ENCODE measurements at regions not wholly inside any gene's neighbourhood (a gene's known extent, or its start where the extent isn't known, plus 50 kb on each side); places are given as distances from the start of the nearest gene placed in this dataset.

DNA sequence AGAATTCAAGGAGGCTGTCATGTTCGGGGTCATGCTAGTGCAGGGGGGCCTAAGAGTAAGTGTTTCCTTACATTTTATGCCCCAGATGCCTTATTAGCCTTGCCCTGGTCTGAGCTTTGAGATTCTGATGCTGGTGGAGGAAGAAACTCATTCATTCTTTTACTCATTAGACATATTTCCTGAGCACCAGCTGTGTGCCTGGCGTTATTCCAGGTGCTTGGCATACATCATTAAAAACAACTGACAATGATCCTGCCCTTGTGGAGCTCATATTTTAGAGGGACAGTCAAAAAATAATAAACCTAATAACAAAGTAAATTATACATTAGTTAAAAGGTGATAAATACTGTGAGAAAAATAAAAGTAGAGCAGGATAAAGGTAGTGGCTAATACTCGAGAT is 138.9 kb upstream of the SGCD start:
- TF ChIP-seq, protein P1, sequence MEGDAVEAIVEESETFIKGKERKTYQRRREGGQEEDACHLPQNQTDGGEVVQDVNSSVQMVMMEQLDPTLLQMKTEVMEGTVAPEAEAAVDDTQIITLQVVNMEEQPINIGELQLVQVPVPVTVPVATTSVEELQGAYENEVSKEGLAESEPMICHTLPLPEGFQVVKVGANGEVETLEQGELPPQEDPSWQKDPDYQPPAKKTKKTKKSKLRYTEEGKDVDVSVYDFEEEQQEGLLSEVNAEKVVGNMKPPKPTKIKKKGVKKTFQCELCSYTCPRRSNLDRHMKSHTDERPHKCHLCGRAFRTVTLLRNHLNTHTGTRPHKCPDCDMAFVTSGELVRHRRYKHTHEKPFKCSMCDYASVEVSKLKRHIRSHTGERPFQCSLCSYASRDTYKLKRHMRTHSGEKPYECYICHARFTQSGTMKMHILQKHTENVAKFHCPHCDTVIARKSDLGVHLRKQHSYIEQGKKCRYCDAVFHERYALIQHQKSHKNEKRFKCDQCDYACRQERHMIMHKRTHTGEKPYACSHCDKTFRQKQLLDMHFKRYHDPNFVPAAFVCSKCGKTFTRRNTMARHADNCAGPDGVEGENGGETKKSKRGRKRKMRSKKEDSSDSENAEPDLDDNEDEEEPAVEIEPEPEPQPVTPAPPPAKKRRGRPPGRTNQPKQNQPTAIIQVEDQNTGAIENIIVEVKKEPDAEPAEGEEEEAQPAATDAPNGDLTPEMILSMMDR (IDR thresholded peaks at IDR 0.05; ENCODE audit: borderline replicate concordance, extremely low read depth, low read length, poor library complexity, severe bottlenecking): no peak
- TF ChIP-seq EZH2 (IDR thresholded peaks at IDR 0.05; ENCODE audit: borderline replicate concordance, low read depth, low read length, severe bottlenecking): no peak

Data from DND-41 (cell line).